Stimulated activated CD4-positive, alpha-beta T cell treated with anti-CD3 and anti-CD28 coated beads, Interleukin-4, amount 100 ng/mL, for 48 hours (primary cell): ENCODE measurements at regions not wholly inside any gene's neighbourhood (a gene's known extent, or its start where the extent isn't known, plus 50 kb on each side); places are given as distances from the start of the nearest gene placed in this dataset.
A peak's percentile ranks its signal among the peaks of the same experiment; 100 is the strongest.

Experiments
- DNase-seq, 2 donors: peaks; one replicate each; pipeline ENCODE4 v3.0.0-alpha.2; 2020; ENCODE audit warnings: low read depth in 2 of 2

DNA sequence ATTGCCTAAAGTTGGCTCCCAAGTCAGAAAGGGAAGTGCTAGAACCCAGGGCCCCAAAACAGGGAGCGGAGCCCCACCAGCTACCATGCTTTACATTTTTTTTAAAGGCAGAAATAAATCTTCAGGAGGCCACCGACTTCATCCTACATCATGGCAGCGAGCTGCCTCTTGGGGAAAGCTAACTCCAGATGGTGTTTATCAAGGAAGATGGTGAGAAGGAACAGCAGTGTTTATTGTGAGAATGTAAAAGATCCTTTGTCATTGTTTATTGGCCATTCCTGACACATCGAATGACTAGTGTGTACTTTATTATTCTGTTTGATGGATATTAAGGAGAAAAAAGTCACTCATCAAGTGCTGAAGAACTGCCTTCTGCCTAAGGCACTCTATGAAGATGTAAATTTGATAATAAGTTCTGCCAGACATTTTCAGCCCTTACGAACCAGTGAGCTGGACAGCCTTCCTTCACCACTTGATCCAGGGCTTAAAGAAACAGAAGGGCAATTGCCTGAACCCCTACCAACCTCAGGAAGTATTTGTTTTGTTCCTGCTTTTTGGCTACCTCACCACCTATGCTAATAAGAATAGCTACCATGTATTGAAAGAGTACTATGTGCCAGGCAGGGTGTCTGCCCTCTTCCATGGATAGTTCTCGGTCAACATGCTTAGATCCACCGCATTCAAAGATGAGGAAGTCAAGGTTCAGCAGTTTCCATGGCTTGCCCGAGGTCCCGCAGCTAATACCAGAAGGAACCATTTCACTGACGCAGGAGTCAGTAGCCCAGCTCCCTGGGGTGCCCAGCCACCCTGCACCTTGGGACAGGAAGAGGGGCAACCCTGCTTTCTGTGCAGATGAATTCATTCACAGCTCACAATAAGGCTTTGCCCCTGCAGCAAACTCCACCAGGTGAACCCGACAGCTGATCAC is 194.7 kb upstream of the RREB1 start:
- no peak for DNase-seq

- DNase-seq, result no peak
These were observed 192.5 kb upstream of the RREB1 start for GRCh38 chr6:6915219-6915618.

DNA sequence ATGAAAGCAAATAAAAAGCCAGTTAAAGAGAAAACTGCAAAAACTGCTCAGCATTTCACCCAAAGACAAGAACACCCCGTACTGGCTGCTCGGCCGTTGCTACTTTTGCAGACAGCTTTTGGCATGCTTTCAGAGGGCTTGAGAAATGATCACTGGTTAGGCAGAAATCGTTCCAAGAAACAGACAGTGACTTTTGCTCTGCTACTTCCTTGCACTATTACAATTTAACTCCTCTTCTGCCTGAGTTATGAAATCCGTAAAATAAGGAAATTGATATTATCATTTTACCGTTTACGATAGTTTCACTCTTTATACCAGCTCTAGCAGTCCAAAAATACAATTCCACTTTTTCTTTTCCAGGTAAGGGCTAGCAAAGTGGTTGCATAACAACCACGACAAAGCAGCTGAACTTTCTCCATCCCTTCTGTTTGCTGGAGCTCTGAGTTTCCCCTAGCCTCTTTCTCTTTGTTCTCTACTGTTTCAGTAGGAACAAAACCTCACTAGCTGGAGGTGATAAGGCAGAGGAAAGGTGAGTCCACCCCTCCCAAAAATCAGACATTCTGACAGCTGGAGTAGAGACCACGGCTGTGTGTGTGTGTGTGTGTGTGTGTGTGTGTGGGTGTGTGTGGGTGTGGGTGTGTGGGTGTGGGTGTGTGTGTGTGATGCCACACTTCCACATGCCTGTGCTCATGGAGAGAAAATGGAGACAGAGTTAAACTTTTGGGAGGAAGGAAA is 191.8 kb upstream of the RREB1 start:
- DNase-seq, result no peak

- DNase-seq, result no peak
These were observed 191.2 kb upstream of the RREB1 start for GRCh38 chr6:6916598-6916997.

- DNase-seq, result peak; percentile 62 to 78
These were observed 189.4 kb upstream of the RREB1 start for GRCh38 chr6:6918216-6918983.

DNA sequence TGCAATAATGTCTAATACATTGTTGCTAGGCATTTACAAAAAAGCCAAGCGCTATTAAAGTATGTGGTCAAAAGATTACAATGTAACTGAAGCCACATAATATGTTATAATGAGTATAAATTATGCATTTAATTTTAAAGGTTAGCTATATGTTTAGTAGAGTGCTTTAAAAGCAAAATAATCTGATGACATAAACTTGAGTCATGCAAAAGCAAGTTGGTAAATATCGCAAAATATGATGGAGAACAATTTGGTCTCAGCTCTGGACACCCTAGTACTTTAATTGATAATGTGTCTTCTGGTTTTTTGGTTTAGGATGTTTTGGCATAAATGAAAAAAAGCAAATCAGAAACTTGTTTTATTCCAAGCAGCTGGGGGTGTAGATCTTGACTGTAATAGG is 188.6 kb upstream of the RREB1 start:
- DNase-seq, result no peak

- no peak for DNase-seq
These were observed 187.4 kb upstream of the RREB1 start for GRCh38 chr6:6920114-6920986.

- no peak for DNase-seq
These were observed 186.8 kb upstream of the RREB1 start for GRCh38 chr6:6920987-6921313.

DNA sequence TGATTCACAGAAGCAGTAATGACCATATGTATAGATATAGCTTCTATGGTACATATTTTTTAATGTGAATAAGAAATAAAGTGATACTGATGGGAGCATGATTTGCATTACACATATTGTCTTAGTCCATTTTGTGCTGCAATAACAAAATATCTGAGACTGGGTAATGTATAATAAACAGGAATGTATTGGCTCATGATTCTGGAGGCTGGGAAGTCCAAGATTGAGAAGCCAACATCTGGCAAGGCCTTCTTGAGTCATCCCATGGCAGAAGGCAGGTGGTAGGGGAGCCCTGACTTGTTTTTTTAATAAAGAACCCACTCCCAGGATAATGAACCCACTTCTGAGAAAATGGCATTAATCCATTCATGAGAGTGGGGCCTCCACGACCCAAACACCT is 185.6 kb upstream of the RREB1 start:
- DNase-seq, result no peak

- no peak for DNase-seq
These were observed 184.2 kb upstream of the RREB1 start for GRCh38 chr6:6923605-6924004.

GRCh38 chr6:6924708-6925107 is 183.1 kb upstream of the RREB1 start:
- no peak for DNase-seq

DNA sequence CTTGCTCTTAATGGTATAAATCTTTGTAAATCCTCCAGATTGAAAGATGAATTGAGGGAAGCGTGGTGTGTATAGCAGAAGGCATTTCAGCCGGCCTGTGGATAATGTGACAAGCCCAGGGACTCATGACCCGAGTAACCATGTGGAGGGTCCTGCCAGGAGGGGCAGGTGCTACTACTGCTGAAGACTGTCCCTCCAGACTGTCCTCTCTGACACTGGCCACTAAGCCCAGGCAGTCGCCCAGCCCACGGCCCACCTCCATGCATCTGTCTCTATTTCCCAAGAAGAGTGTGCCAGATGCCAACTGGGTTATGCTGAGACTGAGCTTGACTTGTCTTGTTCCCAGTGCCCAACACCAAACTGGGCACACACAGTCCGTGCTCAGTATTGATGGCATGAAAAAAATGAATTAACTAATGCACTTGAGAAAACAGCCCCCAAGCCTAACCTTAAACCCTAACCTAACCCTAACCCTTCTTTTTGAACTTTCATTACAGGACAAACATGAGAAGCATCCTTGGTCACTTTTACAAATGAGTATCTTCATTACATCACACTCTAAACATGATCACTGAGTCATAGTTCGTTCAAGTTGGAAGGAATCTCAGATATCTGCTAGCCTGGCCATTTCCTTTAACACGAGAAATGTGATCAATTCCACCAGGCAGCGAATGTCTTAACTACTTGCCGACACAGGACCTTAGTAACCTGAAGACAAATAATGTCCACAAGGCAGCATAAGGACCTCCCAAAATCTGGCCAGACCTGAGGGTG is 182.2 kb upstream of the RREB1 start:
- DNase-seq, result no peak

- no peak for DNase-seq
These were observed 180.9 kb upstream of the RREB1 start for GRCh38 chr6:6926856-6927255.

- DNase-seq, result no peak
These were observed 180.0 kb upstream of the RREB1 start for GRCh38 chr6:6927521-6928361.

- DNase-seq, result no peak
These were observed 177.4 kb upstream of the RREB1 start for GRCh38 chr6:6930223-6930880.

DNA sequence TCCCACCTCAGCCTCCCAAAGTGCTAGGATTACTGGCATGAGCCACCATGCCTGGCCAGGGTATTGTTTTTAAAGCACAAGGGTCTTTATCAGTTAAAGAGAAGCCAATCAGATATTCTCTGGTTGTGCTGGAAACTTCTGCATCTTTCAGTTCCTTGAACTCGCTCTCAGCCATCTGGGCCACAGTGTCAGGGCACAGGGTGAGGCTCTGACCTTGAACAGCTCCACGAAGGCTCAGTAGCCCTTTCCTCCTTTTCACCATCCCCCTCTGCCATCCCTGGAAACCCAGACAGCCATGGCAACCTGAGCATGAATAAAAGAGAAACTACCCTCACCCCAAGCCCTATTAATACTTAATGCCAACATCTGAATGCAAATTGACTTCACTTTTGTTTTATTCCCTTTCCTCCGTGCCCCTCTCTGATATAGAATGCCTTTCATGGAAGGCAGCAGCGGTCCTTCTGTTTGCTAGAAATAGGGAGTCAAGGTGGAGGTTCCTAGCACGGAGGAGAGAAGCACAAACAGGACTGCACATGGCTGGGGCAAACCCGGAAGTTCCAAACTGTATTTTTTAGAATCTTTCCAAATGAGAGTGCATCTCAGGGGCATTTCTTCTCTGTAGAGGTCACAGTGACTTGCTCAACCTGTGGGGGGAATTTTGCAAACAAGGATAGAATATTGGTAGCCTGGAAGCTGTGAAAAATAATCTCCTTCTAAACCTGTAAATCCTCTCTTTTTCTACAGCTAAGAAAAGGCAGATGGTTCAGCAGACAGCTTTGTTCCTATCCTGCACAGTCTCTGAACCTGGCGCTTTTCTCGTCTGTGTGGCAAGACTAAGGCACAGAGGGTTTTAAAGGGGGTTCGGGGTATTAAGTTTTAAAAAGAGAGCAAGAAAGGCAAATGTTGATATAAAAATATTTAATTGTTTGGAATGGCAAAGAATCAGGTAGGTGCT is 176.4 kb upstream of the RREB1 start:
- DNase-seq, result no peak

GRCh38 chr6:6932341-6932740 is 175.4 kb upstream of the RREB1 start:
- DNase-seq, result no peak

DNA sequence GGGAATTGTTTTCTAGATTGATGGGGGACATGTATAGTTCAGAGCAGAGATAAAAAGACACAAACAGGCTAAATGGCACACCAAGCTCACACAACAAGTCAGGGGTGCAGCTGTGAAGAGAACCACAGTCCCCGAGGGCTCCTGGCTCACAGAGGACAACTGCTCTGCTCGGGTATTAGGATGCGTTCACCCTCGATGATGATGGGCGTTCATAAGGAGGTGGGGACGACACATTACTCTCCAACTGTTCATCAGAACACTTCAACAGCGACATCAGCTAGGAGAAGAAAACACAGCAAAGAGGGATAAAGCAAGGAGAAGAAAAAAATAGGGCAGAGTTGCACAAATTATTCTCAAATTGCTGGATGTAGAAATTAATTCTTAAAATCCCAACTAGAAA is 174.8 kb upstream of the RREB1 start:
- no peak for DNase-seq
